ENCODE measurements at regions not wholly inside any gene's neighbourhood (a gene's known extent, or its start where the extent isn't known, plus 50 kb on each side); places are given as distances from the start of the nearest gene placed in this dataset.

DNA sequence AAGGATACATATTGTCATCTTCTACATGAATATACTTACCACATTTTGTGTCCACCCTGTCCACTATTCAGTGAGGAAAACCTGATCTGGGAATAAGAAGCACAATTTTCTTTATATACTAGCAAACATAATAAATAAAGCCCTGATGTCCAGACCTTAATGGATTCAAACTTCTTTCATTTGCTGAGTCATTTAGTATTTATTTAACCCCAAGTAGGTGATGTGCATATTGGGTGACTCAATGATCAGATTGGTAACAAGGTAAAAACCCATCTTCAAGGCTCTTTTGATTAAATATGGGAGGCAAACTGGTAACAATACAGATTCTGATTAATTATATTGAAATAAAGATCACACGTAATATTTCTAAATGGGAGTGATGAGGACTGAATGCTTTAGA lies 1159.8 kb upstream of the EYS start:
- DNase-seq = no peak

- no peak for DNase-seq
Observed at GRCh38 chr6:66865771-66866170, 1158.7 kb upstream of the EYS start.

- DNase-seq = no peak
Observed at GRCh38 chr6:66861007-66861541, 1154.0 kb upstream of the EYS start.

- DNase-seq = no peak
Observed at GRCh38 chr6:66860328-66860727, 1153.3 kb upstream of the EYS start.

DNA sequence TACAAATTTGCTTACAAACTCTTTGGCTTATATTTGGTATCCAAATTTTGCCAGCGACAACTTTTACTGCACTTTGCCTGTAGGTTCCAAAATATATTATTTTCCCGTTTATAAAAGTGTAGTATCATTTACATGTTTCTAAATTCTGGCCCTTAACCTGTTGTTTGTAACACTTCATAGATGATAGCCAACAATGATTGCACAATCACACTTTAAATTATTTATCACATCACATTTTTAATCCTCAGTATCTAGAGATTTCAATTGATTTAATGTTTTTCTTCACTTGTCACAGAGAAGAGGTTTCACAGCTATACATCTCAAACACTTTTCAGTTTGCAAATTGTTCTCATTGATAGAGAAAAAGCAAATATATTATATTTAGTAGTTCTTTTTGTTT lies 1151.2 kb upstream of the EYS start:
- no peak for DNase-seq

GRCh38 chr6:66854014-66854413 lies 1147.0 kb upstream of the EYS start:
- no peak for DNase-seq

GRCh38 chr6:66851930-66852329 lies 1144.9 kb upstream of the EYS start:
- no peak for DNase-seq

GRCh38 chr6:66849843-66850242 lies 1142.8 kb upstream of the EYS start:
- DNase-seq = no peak

GRCh38 chr6:66848244-66848953 lies 1141.4 kb upstream of the EYS start:
- DNase-seq = no peak

DNA sequence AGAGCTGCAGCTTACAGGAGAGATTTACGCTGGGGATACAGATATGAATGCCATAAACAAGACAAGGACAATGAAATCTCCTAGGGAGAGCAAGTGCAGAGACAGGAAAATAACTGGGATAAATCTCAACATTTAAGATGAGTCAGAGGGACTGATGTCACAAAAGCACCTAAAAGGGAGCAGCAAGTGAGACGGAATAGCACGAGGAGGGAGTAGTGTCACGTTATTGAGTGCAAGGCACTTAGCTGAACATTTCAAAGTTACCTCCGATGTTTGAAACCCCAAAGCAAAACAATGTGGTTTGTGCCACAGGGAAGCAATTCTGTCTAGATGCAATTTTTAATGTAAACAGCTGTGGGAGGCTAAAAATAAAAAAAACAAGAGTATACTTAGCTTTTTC lies 1131.7 kb upstream of the EYS start:
- no peak for DNase-seq

DNA sequence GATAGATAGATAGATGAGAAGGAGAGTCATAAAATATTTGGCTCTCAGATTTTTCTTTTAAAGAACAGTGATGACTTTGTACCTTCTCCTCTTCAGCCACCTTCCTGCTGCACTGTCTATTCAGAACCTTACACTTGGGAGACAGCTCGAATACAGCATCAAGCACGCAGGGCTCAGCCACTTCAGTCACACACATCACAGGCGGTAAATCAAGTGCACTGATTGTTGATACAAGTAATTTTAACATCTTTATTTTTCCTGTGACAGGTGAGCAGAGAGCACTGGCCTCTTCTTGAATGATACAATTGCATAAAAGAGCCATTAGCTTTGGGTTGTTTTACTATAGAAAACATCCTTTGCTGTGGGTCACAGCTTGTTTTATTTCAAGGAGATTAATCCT lies 1118.5 kb upstream of the EYS start:
- no peak for DNase-seq

DNA sequence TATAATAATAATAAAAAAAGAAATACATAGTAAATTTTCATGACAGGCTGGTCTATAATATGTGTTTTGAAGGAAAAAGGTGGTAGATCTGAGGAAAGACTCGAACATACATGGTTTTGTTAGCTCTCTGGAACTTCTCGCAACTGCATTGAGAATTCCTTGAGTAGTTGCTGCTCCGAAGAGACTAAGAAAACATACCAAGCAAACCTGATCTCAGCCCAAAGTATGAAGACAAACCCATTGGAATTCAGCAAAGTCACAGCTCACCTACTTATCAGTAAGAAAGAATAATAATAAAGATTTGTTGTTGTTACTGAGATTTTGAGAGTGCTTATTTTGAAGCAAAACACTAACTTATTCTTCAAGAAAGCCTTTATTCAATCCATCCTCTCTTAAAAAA lies 1107.1 kb upstream of the EYS start:
- no peak for DNase-seq

DNA sequence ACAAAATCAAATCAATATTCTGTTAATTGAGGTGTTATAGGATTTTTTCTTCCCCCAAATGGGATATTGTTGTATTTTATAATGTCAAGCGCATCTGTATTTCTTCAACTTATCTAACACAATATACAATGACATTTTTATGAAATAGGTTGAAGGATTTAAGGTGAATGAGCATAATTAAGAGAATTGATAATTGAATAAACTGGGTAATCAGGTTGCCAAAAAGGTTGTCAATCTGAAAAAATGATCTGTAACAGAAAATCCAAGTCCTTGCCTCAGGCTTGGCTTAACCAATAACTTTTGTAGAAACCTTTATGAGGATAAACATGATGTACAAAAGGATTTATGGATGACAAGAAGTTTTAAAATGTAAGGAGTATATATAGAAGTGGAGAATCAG lies 1101.7 kb upstream of the EYS start:
- no peak for DNase-seq

- no peak for DNase-seq
Observed at GRCh38 chr6:66796987-66797386, 1090.0 kb upstream of the EYS start.

DNA sequence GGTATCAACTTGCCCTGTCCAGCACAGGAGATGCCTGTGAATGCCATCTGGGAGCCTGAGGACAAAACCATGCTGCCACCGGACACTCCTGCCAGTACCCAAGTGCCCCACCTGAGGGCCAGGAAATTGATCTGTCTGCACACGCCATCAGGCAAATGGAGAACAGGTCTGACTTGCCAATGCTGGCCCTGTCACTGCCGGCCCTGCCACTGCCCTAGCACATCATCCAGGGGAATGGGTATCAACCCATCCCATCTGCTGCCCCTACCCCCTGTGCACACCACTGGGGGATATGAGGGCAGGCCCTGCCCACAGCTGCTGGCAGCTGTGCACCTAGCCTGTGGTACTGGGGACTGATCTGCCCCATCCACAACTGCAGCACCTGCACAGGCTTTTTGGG lies 1081.6 kb upstream of the EYS start:
- no peak for DNase-seq

GRCh38 chr6:66772800-66773199 lies 1065.8 kb upstream of the EYS start:
- DNase-seq = no peak

DNA sequence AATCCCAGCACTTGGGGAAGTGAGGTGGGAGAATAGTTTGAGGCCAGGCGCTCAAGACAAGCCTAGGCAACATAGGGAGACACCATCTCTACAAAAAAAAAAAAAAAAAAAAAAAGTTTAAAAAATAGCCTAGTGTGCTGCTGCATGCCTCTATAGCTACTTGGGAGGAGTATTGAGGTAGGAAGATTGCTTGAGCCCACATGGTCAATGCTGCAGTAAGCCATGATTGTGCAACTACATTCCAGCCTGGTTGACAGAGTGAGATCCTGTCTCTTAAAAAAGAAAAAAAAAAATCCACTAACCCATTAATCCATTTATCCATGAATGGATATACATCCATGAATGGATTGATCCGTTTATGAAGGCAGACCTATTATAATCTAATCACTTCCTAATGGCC lies 1064.6 kb upstream of the EYS start:
- DNase-seq = no peak

- no peak for DNase-seq
Observed at GRCh38 chr6:66751630-66752029, 1044.6 kb upstream of the EYS start.

- no peak for DNase-seq
Observed at GRCh38 chr6:66740346-66740745, 1033.3 kb upstream of the EYS start.

- DNase-seq = no peak
Observed at GRCh38 chr6:66735106-66735890, 1028.3 kb upstream of the EYS start.

GRCh38 chr6:66731310-66731709 lies 1024.3 kb upstream of the EYS start:
- DNase-seq = no peak

DNA sequence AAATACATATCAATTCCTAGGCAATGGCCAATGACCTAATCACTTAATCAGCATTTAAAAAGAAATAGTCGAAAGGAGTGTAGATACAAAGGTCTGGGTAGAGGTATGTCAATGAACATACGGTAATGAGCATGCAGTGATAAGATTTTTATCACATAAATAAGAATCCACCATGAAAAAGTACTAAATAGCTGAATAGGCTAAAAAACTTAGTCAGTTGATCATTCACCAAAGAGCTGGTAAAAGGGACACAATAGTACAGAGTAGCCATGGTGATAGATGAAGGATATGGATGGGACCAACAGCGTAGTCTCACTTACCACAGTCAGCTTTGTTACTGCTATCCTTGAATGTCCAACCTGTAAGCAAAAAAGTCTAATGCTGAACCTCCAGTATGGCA lies 1018.6 kb upstream of the EYS start:
- DNase-seq = no peak

GRCh38 chr6:66717801-66718200 lies 1010.8 kb upstream of the EYS start:
- no peak for DNase-seq

DNA sequence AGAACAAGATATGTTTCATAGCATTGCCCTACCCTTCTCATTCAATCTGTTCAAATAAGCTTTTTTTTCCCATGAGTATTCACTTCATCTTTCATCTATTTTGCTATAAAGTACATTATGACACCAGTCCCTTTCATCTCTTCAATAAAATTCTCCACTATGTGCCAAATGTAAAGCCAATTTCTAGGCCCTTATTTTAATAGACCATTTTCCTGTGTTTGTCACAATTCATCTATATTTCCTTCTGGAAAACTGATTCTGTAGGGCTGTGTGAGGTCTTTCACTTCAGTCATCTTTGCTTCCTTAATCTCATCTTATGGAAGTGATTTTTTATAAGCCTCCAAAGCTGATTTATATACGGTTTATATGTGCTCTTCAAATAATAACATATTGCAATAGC lies 992.4 kb upstream of the EYS start:
- no peak for DNase-seq

DNA sequence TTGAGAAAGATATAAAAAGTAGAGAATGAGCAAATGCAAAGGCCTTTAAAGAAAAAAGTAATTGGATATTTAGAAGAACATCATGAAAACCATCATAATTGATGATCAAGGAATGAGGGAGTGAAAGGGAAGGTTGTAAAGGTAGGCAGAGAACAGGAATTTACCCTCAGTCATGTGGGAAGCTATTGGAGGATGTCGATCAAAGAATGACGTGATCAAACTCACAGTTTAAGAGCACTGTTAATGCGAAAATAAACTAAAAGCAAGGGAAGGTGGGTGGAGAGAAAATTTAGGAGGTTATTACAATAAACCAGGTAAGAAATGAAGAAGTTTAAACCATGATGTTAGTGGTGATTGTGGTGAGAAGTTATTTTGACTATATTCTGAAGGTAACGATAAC lies 982.6 kb upstream of the EYS start:
- no peak for DNase-seq
